NAMALWA (cell line): ENCODE measurements at regions not wholly inside any gene's neighbourhood (a gene's known extent, or its start where the extent isn't known, plus 50 kb on each side); places are given as distances from the start of the nearest gene placed in this dataset.
"Not testable (repeated sequence)": the region's sequence is repeated elsewhere in the genome, so short reads cannot be mapped to it uniquely, and the experiment has no call there.

ENCODE experiments used
- DNase-seq: peaks from one replicate; pipeline ENCODE4 v3.0.0-alpha.2; 2015; ENCODE audit warnings: low spot score

DNA sequence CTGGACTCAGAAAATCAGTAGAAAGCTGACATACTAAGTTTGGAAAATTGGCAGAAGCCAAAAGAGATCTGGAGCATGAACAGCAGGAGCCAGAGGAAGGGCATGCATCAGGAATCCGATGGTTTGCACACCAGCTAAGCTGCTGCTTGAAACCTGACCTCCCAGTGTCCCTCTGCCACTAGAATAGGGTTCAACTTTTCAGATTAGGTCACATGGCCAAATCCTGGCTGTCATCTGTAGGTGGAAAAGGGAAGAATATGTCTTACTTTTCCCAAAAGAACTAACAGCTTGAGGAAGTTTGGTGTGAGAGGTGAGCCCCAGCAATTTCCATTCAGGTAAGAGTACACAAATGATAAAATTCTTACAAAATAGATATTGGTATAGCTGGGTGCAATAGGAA, 732.6 kb downstream of the RERGL start:
- no peak for DNase-seq

DNA sequence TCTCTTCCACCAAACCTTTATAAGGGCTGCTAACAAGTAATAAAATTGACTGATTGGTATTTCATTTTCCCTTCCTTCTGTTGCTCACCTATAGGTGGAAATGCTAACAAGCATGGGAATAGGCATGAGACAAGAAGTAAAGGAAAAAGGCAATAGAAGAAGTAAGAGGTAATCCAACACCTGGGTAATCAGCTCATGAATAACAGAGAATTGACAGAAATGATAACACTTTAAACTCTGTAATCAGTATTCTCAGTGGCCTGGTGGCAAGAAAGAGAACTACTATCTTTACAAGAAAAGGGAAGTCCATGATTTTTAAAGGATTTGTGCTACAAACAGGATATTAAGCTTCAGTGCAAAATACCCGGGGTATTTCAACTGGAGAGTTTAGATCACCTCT, 737.8 kb downstream of the RERGL start:
- peak; percentile 16 for DNase-seq

DNA sequence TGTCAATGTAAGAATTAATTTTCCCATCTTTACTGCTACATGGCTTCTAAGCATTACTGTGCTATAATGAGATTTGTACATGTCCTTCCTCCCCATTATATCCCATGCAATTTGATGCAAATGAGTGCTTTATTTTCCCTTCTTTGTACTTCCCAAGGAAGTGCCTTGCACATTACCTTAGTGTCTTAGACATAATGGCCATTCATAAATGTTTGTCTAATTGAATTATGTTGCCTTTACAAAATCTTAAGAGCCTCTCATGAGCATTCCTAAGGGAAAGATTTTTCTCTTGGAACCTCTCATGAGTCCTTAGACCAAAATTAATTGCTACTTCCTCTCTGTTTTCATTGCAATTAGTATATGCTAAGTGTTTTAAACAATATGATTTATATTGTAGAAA, 741.7 kb downstream of the RERGL start:
- no peak for DNase-seq

DNA sequence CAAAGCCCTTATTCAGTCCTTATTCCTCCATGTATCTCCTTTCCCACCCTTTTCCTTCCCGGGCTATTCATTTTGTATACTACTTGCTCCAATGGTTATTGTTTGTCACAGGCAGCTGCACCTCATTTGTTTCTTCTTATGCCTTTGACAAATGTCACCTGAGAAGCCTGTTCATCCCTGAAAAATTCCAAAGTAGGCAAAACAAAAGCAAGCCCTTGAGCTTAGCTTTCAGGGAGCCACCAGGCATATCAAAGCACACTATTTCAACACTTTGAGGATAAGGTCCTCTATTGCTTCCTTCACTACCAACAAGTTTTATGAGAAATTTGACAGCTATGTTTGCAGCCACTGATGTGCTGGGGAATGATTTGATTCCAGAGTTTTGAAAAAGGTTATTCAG, 738.7 kb upstream of the LMO3 start:
- DNase-seq = no peak

DNA sequence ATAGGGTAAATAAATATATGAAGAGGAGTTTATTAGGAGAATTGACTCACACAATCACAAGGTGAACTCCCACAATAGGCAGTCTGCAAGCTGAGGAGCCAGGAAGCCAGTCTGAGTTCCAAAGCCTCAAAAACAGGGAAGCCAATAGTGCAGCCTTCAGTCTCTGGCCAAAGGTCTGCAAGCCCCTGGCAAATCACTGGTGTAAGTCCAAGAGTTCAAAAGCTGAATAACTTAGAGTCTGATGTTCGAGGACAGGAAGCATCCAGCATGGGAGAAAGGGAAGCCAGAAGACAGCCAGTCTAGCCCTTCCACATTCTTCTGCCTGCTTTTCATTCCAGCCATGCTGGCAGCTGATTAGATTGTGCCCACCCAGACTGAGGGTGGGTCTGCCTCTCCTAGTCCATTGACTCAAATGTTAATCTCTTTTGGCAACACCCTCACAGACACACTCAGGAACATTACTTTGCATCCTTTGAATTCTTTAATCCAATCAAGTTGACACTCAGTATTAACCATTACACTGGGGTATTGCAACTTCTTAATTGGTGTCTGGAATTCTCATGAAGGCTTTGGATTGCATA, 736.5 kb upstream of the LMO3 start:
- no peak for DNase-seq

DNA sequence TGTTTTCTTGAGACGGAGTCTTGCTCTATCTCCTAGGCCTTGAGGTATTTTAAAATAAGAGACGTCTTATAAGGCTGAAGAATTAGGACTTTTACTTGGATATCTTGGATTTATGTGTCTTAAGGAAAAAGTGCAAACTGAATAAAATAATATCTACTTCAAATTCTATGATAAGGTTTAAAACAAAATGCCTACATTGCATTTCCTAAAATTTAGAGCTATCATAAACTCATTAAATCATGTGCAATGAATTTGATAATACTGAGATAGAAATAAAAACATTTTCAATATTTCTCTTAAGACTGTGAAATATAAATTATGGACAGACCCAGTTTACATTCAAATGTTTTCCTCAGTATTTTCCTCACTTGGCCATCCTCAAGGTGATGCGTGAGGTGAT, 729.5 kb upstream of the LMO3 start:
- DNase-seq = no peak

DNA sequence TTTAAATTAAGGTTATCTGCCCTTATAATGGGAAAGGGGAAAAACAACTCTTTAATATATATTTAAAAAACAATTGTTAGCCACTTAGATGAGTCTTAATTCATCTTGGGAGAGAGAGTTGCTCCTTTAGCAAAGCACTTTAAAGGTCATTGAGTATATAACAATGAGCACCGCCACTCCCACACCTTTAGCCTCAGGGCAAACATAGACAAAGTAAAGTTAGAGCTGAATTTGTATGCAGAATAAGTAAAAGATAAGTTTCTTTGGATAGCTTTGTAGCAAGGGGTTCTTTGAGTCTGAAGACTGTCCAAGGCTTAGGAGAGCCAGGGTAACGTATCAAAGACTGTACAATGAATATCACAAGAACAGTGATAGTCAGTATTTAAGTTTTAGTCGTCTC, 728.8 kb upstream of the LMO3 start:
- DNase-seq = no peak

DNA sequence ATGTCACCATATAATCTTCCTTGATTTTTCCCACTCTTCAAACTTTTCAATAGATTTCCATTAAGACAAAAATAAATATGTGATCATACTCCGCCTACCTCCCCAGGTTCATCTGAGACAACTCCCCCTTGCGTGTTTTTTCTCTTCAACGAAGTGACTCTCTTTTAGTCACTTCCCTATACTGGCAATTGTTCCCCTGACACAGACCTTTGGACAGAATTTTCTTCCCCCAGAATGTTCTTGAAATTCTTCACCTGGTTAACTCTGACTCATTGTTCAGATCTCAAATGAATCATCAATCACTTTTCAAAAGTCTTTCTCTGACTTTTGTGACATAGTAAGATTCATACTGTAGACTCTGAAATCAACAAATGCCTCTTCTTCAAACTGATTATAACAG, 727.3 kb upstream of the LMO3 start:
- DNase-seq = no peak

DNA sequence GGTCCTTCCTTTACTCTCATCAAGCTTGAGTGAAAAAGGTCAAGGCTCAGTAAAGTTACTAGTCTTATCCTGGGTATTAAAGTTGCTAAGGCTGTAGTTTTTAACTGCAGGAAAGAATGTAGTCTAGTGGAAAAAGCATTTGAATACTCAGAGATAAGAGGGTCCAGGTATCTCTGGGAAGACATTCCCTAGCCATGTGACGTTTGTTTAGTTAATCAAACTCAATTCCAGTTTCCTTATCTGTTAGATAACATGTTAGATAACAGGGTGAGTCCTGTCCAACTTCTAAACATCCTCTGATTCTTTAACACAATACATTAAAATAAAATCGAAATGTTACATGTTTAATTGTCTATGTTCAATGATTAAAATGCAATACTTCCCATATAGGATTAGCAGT, 720.7 kb upstream of the LMO3 start:
- DNase-seq = no peak

DNA sequence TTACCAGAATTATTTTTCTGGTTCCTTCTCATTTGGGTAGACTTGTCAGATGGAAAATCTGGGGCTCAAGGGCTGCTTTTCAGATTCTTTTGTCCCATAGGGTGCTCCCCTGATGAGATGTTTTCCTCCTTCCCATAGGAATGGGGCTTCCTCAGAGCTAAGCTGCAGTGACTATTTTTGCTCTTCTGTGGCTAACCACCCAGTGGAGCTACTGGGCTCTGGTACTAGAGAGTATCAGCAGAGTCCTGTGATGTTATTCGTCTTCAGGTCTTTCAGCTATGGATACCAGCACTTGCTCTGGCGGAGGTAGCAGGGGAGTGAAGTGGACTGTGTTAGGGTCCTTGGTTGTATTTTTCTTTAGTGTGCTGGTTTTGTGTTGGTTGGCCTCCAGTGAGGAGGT, 716.1 kb upstream of the LMO3 start:
- no peak for DNase-seq

DNA sequence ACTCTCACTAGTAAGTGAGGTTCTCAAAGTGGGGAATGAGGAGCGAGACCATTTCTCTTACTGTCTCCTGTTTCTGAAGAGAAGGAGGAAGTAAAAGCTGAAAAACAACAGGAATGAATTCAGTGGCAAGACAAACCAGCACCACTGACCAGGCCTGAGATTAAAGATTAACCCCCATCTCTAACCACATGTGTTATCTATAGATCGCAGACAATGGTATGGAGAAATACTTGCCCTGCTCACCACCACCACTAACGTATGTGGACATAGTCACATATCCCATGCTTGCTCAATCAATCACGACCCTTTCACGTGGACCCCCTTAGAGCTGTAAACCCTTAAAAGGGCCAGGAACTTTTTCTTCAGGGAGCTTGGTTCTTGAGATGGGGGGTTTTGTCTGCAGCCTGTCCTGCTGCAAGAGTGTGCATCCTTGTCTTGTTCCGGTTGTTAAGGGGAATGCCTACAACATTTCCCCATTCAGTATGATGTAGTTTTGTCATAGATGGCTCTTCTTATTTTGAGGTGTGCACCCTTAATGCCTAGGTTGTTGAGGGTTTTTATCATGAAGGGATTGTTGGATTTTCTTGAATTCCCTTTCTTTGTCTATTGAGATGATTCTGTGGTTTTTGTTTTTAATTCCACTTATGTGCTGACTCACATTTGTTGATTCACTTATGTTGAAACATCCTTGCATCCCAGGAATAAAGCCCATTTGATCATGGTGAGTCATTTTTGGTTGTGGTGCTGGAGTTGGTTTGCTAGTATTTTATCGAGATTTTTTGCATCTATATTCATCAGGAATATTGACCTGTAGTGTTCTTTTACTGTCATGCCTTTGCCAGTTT, 698.8 kb upstream of the LMO3 start:
- peak; percentile 4 for DNase-seq

DNA sequence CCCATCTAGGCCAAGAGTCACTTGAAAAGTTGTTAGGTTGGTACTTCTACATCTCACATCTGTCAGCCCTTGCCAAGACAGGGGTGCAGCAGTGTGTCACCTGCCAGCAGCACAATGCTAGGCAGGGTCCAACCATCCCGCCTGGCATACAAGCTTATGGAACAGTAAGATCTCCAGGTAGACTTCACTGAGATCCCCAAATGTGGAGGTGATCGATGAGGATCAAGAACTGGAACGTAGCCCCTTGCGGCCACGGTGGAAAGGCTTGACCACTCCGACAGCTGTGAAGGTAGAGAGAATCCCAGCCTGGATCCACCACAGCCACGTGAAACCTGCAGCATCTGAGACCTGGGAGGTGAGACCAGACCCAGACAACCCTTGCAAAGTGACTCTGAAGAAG, 696.0 kb upstream of the LMO3 start:
- DNase-seq = no peak

DNA sequence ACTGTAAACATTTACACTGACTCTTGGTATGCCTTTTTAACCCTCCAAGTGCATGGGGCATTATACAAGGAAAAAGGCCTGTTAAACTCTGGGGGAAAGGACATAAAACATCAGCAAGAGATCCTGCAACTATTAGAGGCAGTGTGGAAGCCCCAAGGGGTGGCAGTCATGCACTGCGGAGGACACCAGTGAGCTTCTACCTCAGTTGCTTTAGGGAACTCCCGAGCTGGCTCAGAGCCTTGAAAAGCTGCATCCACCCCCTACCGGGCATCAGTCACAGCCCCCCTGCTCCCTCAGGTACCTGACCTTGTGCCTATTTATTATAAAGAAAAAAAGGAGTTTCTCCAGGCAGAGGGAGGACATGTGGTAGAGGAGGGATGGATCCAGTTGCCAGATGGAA, 695.6 kb upstream of the LMO3 start:
- no peak for DNase-seq

DNA sequence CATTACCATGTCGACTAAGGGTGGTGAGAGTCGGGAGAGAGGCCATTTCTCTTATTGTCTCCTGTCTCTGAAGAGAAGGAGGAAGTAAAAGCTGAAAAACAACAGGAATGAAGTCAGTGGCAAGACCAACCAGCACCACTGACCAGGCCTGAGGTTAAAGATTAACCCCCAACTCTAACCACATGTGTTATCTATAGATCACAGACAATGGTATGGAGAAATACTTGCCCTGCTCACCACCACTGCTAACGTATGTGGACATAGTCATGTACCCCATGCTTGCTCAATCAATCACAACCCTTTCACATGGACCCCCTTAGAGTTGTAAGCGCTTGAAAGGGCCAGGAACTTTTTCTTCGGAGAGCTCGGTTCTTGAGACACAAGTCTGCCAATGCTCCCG, 690.9 kb upstream of the LMO3 start:
- DNase-seq = no peak

DNA sequence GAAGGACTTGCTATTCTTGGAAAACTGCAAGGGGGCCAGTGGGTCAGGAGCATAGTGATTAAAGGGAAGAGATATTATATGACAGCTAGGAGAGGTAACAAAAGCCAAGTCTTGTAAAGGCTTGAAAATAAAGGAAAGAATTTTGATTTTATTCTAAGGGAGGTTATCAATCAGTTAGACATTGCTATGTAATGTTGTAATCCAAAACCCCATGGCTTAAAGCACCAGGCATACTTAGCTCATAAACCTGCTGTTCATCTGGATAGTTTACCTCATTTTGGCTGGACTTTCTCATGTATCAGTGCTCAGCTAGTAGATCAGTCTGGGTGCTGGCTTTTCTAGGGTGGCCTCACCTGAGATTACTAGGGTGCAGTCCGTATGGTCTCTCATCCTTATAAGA, 680.9 kb upstream of the LMO3 start:
- no peak for DNase-seq

DNA sequence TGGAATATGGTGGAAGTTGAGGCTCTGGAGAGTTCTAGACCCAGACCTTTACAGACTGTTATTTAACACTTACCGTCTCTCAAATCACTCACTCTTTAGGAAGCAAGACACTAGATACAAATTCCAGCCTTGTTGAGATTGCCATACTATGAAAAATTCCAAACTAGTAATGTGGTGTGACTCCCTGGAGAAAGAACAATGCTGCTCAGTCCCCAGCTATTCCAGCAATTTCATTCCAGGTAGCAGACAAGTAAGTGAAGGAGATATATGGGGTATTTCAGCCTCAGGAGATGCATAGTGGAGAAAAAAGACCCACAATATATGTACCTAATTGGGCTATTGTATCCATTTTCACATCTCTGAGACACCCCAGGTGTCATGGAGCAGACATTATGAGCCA, 678.9 kb upstream of the LMO3 start:
- DNase-seq = no peak

DNA sequence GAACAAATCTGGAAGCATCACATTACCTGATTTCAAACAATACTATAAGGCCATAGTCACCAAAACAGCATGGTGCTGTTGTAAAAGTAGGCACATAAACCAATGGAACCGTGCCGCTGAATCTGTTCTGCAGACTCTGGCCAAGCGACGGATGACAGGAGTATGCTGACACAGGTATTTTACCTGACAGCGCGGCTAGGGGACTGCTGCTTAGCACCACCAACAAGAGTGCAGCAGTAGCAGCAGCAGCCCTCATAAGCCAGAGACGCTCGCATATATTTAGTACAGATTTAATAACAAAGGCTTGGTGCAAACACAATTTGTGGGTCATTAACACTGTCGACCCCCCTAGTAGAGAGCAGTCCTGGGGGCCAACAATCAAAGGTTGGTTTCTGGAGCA, 677.6 kb upstream of the LMO3 start:
- no peak for DNase-seq

DNA sequence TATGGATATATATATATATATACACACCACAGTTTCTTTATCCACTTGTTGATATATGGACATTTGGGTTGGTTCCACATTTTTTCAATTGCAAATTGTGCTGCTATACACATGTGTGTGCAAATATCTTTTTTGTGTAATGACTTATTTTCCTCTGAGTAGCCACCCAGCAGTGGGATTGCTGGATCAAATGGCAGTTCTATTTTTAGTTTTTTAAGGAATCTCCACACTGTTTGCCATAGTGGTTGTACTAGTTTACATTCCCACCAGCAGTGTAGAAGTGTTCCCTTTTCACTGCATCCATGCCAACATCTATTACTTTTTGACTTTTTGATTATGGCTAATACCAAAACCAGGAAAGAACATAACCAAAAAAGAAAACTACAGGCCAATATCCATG, 676.2 kb upstream of the LMO3 start:
- DNase-seq = not testable (repeated sequence)

DNA sequence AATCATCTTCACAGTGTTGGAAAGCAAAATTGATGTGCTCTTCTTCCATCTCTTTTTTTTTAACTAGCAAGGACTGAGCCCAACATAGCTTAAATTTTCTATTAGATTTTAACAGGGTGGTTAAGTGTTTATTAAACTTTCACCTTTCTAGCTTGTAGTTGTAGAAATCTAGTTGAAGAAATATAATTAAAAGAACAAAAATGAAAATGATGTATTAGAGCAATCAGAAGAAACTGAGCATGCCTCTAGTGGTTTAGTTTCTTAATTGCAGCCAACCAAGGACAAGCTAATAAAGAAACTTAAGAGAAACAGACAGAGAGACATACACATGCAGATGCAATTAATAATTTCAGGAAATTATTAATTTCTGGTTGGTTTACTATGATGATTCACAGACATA, 673.0 kb upstream of the LMO3 start:
- peak; percentile 52 for DNase-seq

DNA sequence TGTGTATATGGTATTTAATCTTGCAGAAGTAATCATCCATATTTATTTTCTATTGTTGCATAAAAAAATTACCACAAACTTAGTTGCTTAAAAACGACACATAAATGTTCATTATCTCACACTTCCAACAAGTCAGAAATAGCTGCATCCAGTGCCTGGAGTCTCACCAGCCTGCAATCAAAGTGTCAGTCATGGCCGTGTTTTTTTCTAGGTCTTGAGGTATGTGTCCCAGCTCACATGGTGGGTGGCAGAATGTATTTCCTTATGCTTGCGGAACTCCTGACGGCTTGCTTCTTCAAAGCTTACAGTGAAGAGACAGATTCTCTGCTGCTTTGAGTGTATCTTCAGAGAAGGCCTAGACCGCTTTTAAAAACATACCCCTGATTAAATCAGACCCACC, 670.2 kb upstream of the LMO3 start:
- DNase-seq = no peak

DNA sequence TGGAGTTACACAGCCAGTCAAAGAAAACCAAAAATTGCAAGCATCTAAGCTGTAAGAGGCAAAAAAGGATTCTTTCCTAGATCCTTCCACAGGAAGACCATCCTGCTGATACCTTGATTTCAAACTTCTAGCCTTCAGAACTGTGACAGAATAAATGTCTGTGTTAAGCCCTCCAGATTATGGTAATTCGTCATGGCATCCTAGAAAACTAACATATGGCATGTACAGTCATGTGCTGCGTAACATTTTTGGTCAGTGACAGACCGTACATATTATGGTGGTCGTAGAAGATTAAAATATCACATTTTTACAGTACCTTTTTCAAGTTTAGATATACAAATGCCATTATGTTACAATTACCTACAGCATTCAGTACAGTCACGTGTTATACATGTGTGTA, 660.9 kb upstream of the LMO3 start:
- no peak for DNase-seq

DNA sequence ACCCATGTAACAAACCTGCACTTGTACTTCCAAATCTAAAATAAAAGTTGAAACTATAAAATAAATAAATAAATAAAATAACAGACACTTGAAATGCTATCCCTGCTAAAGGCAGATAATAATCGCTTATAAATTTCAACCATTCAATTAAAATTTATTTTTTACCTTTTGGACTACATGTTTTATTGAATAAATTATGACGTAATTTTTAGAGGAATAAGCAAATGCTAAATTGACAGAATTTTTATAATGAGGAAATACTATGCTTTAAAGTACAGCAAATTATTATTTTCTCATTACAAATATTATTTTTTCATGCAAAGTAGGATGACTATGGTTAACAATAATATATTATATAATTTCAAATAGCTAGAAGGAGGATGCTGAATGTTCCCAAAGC, 658.6 kb upstream of the LMO3 start:
- DNase-seq = no peak

DNA sequence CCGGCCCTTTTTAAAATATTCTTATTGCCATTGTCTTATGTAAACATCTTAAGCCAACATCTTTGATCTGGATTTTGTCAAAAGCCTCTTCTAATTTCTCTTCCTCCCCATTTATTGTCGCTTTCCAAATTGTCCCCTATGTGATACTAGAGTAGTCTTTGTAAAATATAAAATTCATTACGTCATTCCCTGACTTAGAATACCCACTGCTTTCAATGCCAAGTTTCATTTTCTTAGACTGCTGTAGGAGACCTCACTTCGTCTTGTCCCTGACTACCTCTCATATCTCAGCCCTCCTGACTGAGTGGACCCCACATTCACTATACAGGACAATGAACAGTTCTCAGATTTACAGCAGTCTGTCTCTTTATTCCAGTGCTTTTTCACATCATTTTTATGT, 633.9 kb upstream of the LMO3 start:
- no peak for DNase-seq

DNA sequence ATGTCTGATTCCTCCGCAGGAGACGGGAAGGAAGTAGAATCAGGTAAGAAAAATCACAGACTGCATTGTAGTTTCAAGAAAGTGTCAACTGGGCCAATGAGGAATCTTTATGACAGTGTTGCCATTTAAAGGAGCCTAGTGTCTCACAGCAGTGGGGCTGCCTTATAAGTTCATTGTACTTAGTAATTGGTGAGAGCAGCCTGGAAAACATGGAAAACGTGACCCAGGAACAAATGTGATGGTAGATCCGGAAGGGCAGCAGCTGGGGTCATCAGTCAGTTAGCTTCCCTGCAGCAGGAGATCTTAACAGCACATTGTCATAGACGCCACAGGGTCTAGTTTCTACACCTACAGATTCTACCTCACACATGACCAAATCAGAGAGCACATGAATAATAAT, 630.0 kb upstream of the LMO3 start:
- no peak for DNase-seq
